ENCODE measurements at regions not wholly inside any gene's neighbourhood (a gene's known extent, or its start where the extent isn't known, plus 50 kb on each side); places are given as distances from the start of the nearest gene placed in this dataset.

GRCh38 chr1:228802386-228803220 is 67.3 kb downstream of the RHOU start:
- H4K20me1 ChIP-seq (ENCODE audit: insufficient read depth), result no peaks in the 10 kb centered on the region
- H3K79me2 ChIP-seq (ENCODE audit: insufficient read depth, low read depth), result no peaks in the 10 kb centered on the region
- no peak for TF ChIP-seq CTCF (conservative IDR thresholded peaks at IDR 0.05; ENCODE audit: low read depth, low read length)
- peaks cover 13% of the 10 kb centered on the region for H3K4me1 ChIP-seq (ENCODE audit: low read depth, poor library complexity, severe bottlenecking)
- H3K27me3 ChIP-seq (ENCODE audit: insufficient read depth, low read depth), result no peaks in the 10 kb centered on the region
- no peak overlapping the region for H3K27ac ChIP-seq
- H3K4me2 ChIP-seq, result no peak overlapping the region
- no peak overlapping the region for H2AFZ ChIP-seq (ENCODE audit: low read depth)
- no peak overlapping the region for H3K9ac ChIP-seq
- H3K4me3 ChIP-seq (IDR thresholded peaks at IDR 0.05; ENCODE audit: insufficient read depth, low read depth, low read length), result no peak overlapping the region
- H3K36me3 ChIP-seq (ENCODE audit: insufficient read depth), result no peaks in the 10 kb centered on the region

- Histone ChIP-seq H3K9ac (no peak overlapping the region), H3K4me2 (no peak overlapping the region), H4K20me1 (ENCODE audit: insufficient read depth) (no peaks in the 10 kb centered on the region), H3K27ac (no peak overlapping the region), H2AFZ (ENCODE audit: low read depth) (no peak overlapping the region), H3K79me2 (ENCODE audit: insufficient read depth, low read depth) (no peaks in the 10 kb centered on the region), H3K4me3 (IDR thresholded peaks at IDR 0.05; ENCODE audit: insufficient read depth, low read depth, low read length) (no peak overlapping the region), H3K4me1 (ENCODE audit: low read depth, poor library complexity, severe bottlenecking) (peaks cover 13% of the 10 kb centered on the region), H3K27me3 (ENCODE audit: insufficient read depth, low read depth) (no peaks in the 10 kb centered on the region), H3K36me3 (ENCODE audit: insufficient read depth) (no peaks in the 10 kb centered on the region)
- no peak for TF ChIP-seq CTCF (conservative IDR thresholded peaks at IDR 0.05; ENCODE audit: low read depth, low read length)
Observed at GRCh38 chr1:228803421-228803820, 68.1 kb downstream of the RHOU start.

GRCh38 chr1:228804173-228804572 is 68.9 kb downstream of the RHOU start:
- TF ChIP-seq CTCF (conservative IDR thresholded peaks at IDR 0.05; ENCODE audit: low read depth, low read length), result no peak
- Histone ChIP-seq H3K4me2 (no peak overlapping the region), H2AFZ (ENCODE audit: low read depth) (no peak overlapping the region), H3K27me3 (ENCODE audit: insufficient read depth, low read depth) (no peaks in the 10 kb centered on the region), H4K20me1 (ENCODE audit: insufficient read depth) (no peaks in the 10 kb centered on the region), H3K27ac (no peak overlapping the region), H3K9ac (no peak overlapping the region), H3K79me2 (ENCODE audit: insufficient read depth, low read depth) (no peaks in the 10 kb centered on the region), H3K36me3 (ENCODE audit: insufficient read depth) (no peaks in the 10 kb centered on the region), H3K4me1 (ENCODE audit: low read depth, poor library complexity, severe bottlenecking) (peaks cover 13% of the 10 kb centered on the region), H3K4me3 (IDR thresholded peaks at IDR 0.05; ENCODE audit: insufficient read depth, low read depth, low read length) (no peak overlapping the region)

GRCh38 chr1:228804640-228805413 is 69.5 kb downstream of the RHOU start:
- Histone ChIP-seq H3K4me3 (IDR thresholded peaks at IDR 0.05; ENCODE audit: insufficient read depth, low read depth, low read length) (no peak overlapping the region), H3K27me3 (ENCODE audit: insufficient read depth, low read depth) (no peaks in the 10 kb centered on the region), H3K36me3 (ENCODE audit: insufficient read depth) (no peaks in the 10 kb centered on the region)

More at GRCh38 chr1:228804640-228805413, 69.5 kb downstream of the RHOU start:
- Histone ChIP-seq H3K4me1 (ENCODE audit: low read depth, poor library complexity, severe bottlenecking) (peaks cover 13% of the 10 kb centered on the region), H3K4me2 (peak overlapping the region; percentile 56), H3K79me2 (ENCODE audit: insufficient read depth, low read depth) (no peaks in the 10 kb centered on the region), H4K20me1 (ENCODE audit: insufficient read depth) (no peaks in the 10 kb centered on the region), H3K9ac (no peak overlapping the region), H2AFZ (ENCODE audit: low read depth) (peak overlapping the region; percentile 59; the same call in 1 of the 2 replicates), H3K27ac (peak overlapping the region; percentile 16; the same call in 1 of the 2 replicates)
- TF ChIP-seq CTCF (conservative IDR thresholded peaks at IDR 0.05; ENCODE audit: low read depth, low read length), result no peak
